Inferior parietal cortex (tissue), 1 donor: ENCODE measurements at regions not wholly inside any gene's neighbourhood (a gene's known extent, or its start where the extent isn't known, plus 50 kb on each side); places are given as distances from the start of the nearest gene placed in this dataset.
"Not testable (repeated sequence)": the region's sequence is repeated elsewhere in the genome, so short reads cannot be mapped to it uniquely, and the experiment has no call there.

Experiments used
- DNase-seq: peaks from one replicate; pipeline ENCODE4 v3.0.0-alpha.2; 2016; ENCODE audit errors: extremely low spot score

DNA sequence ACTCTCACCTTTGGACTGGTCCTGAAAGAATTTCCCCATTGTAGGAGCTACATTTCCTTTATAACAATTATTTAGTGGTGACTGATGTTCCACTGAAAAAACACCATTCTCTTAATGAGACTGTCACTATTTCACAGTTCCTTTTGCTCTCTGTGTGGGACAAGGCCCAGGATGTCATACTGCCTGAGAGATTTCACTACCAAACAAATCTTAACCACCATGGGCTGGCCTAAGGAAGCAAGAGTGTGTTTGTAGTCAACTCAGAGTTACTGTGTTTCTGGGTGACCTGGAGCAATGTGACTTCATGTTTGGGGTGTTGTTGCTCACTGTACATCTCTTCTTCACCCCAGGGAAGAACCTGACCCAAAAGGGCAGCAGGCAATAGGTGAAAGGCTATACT lies 50.1 kb upstream of the ZNF608 start:
- DNase-seq: no peak

DNA sequence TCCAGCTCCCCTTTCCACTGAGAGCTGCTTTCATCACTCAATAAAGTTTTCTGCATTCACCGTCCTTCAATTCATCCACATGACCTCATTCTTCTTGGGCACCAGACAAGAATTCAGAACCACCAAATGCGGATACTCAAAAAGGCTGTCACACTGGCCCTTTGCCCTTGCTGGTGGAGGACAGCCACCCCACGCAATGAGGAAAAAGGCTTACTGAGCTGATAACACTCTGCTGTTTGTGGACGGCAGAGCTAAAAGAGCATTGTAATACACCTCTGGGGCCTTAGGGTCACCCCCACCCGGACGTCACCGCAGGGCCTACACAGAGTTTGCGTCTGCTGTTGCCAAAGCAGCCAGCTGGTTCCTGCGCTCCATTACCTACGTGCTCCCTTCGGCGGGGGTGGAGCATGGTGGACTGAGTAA lies 51.2 kb upstream of the ZNF608 start:
- no peak for DNase-seq

DNA sequence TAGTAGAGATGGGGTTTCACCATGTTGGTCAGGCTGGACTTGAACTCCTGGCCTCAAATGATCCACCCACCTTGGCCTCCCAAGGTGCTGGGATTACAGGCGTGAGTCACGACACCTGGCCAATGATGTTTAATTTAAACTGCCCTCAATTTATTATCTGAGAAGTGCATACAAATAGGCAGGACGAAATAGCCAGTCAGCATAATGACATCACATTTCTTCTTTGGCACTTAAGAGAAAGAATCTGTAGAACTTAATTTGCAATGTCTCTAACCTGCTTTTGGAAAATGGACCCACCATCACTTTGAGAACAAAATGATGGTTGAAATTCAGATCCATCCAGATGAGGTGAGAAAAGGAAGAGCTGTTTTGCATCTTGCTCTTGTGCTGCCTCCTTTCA lies 52.5 kb upstream of the ZNF608 start:
- no peak for DNase-seq

DNA sequence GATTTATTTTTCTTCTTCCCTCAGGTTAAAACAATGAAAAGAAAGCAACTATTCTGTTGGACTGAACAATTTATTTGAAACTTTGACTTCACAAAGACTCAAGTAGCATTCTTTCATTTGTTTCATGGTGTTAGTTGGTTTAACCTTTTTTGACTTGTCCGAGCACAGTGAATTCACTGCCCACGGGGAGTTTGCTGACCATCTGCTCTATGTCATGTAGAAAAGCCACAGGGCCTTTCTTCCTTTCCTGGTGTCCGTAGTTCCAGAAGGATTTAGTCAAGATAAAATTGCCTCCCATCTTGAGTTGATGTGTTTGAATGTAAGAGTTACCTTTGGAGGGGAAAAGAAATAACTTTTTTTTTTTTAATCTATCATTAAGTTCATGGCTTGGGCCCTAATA lies 55.1 kb upstream of the ZNF608 start:
- DNase-seq: no peak

DNA sequence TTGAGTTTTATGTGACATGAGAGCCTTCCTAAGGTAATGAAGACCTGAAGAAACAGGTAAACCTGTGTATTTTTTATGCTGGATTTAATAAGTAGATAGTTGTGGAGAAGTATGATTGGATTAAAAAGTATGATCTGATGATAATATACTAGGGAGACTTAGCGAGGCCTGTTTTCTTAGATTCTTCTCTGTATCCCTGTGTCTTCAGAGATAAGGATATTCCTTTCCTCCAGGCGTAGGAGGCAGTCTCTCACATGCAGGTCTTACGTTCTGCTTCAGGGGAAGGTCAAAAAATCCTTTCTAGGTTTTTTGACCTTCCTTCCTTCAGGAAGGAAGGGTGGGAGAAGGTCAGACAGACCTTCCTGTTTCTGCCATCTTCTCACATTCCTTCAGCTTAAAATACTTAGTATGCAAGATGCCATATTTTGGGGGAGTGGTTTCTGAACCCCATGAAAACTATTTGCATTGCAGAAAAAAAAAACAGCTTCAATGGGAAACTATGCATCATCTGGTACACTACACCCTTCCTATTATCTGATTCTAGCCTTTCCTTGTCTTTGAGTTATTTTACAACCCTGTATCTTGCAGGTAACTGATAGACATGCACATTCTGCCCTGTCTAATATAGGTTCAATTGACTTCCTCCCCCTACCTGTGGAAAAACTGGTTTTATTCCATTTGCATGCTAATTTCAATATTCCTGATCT lies 57.3 kb upstream of the ZNF608 start:
- no peak for DNase-seq

DNA sequence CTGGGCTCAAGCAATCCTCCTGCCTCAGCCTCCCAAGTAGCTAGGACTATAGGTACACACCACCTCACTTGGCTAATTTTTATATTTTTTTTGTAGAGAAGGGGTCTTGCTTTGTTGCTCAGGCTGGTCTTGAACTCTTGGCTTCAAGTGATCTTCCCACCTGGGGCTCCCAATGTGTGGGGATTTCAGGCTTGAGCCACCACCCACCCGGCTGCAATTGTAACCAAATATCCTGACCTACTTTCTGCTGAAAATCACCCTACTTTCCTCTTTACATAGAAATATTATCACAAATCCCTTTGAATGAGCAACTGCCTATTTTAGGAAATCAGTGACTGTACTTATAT lies 59.6 kb upstream of the ZNF608 start:
- DNase-seq: no peak

DNA sequence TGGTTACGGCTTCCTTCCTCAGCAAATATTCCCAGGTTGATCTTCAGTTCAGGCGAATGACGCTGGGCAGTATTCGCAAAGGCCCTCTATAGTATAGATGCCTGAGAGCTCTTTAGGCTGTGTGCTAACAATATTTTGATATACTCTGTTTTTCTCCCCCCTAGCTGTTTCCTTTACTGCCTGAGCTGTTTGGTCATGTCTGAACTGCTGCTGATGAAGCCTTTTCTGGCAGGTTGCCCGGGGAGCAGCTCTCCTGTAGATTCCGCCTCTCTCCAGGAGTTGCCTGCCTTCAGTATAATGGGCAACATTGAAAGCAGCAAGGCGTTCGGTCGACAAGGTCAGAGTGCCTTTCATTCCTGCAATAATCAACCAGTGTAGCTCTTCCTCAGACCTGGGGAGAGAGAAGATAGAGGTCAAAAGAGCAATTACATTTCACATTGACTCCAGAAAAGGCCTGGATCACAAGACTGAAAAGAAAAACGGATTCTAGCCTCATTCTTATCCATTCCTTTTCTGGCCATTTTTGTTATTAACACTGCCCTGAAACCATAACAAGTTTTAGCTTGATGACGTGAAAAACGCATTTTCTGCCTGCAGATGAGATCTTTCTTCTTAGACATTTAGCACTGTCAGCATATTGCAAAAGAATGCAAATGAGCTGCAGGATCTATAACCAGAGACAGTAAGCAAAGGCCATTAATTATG lies 60.1 kb upstream of the ZNF608 start:
- DNase-seq: peak; percentile 56

DNA sequence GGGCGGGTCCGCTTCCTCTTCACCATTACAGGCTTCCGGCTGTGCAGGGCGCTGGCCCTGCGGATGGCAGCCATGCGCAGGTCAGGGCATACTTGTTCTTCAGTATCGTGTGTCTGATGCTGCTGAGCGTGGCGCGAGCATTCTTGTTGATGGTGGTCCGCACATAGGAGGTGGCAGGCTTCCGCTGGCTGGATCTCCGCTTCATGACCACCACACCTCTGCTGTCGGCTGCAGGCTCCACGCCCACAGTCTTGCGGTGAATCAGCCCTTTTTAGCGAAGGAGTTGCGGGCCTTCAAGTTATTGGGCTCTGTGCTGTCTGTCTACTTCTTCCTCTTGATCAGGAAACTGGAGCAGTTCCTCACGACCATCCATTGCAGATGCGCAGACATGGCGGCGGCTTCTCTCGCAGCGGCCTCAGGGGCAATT lies 62.4 kb upstream of the ZNF608 start:
- DNase-seq: no peak

DNA sequence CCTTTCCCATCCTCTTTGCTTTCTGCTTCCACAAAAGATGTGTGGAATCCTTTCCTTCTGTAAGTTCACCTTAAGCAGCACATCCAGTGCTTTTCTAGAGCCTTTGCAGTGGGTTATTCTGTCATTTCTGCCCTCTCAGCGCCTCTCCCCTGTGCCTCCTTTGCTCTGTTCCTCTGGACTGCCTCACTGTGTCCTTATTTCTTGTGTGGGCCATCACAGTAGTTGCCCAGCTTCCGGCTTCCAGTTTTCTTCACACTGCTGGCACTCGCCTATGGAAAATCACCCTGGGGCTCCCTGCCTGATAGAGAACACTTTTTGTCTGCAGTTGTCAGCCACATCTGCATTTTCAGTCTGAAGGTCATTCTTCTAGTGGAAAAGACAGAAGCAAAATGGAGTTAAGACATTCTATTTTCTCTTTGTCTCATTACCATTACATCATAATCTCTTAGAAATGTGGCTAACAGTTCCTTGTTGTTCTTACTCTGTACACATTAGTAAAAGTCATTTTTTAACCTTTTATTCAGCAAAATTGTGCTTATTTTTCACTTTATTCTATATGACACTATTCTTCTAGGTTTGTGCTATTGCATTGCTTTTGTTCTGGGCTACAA lies 64.1 kb upstream of the ZNF608 start:
- no peak for DNase-seq

DNA sequence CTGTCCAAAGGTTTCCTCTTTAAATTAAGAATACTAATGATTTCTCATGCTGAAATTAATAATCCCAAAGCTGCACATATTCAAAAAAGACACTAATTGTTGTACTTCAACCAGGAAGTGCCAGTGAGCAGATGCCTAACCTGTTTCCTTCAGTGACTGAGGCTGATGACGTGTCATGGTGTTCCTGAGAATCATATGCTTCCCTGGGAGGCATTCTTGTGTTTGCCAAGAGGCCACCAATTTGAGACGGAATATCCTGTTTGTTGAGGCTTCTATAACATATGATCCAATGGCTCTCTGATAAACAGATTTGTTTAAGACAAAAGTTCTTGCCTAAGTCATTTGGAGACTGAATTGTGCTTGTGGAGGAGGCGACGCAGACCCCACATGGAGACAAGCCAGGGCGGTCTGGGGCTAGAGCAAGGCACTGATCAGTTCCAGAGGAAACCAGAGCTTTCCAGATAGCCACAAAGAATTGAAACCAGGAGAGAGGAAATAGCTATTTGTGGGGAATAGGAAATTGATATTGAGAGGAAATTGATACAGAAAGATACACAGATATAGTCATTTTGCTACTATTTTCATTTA lies 66.4 kb upstream of the ZNF608 start:
- no peak for DNase-seq

DNA sequence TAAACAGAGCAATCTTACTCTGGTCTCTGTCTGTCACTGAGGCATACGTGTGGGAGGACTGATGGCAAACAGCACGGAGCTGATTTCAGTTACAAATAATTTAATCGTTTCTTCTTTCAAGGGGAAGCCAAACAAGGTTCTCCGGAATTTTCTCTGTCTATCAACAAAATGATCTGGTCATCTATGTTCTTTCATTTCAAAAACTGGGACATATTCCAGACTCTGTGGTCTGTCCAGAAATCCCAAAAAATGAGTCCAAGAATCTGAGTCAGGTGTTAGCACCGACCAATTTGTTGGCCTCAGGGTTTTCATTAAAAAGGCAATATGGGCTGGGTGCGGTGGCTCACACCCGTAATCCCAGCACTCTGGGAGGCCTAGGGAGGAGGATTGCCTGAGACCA lies 69.9 kb upstream of the ZNF608 start:
- no peak for DNase-seq

DNA sequence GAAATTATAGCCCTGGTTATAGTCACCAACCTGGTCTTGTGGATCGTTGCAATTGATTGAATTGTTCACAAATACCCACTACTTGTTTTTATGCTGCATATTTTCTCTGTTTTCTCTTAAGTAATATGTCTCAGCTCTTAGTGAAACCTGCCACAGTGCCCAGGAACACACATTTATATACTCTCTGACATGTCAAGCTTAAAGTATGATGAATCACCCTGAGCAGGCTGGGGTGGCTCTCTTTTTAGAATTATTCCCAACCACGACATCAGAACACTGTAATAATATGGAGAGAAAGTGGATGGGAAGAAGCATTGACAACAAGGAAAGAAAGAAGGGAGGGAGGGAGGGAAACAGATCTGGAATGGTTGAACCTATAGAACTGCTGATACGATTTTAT lies 72.8 kb upstream of the ZNF608 start:
- no peak for DNase-seq

DNA sequence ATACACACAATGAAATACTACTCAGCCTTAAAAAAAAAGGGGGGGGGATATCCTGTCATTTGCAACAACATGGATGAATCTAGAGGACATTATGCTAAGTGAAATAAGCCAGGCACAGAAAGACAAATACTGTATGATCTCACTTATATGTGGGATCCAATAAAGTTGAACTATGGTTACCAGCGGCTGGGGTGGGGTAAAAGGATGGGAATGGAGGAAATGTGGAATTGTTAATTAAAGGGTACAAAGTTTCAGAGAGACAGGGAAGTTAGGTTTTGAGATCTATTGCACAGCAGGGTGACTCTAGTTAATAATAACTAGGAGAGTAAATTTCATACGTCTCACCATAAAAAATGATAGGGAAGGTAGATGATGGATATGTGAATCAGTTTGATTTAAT lies 76.2 kb upstream of the ZNF608 start:
- DNase-seq: no peak

DNA sequence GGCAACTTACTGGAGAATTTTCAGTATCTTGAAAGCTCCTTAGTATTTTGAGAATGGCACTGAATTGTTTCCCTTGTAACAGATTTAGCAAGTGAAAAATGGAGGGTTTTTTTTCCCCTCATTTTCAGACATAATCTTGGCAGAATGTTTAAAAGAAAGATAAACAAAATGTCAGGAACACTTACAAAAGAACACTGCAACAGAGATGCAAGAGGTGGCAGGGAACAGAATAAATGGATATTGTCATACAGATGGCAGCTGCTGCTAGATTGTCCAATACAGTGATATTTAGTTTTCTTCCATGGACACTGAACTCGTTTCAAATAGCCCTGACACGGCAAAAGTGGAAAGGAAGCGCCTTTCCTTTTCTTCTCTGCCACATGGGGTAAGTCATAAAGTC lies 76.9 kb upstream of the ZNF608 start:
- no peak for DNase-seq

DNA sequence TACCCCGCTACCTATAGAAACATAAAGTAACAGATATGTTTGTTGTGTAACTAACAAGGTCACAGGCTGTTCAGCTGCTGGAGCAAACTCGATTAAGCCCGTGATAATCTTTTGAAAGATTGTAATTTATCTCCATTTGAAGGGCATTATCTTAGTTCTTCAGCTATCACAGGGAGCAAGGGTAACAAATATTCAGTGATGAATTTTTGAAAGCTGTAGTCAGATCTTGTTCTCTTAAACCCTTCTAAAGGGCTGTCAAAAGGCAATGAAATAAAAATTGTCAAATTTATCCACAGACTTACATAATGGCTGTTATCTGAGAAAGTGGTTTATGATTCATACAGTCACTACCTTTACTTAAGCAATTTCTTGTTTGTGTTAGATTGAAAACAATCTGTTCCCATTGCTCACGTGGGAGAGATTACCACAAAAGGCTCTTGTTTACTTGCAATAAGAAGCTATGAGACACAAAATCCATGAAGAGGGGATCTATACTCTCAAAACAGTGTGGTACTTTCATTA lies 78.3 kb upstream of the ZNF608 start:
- peak; percentile 44 for DNase-seq

DNA sequence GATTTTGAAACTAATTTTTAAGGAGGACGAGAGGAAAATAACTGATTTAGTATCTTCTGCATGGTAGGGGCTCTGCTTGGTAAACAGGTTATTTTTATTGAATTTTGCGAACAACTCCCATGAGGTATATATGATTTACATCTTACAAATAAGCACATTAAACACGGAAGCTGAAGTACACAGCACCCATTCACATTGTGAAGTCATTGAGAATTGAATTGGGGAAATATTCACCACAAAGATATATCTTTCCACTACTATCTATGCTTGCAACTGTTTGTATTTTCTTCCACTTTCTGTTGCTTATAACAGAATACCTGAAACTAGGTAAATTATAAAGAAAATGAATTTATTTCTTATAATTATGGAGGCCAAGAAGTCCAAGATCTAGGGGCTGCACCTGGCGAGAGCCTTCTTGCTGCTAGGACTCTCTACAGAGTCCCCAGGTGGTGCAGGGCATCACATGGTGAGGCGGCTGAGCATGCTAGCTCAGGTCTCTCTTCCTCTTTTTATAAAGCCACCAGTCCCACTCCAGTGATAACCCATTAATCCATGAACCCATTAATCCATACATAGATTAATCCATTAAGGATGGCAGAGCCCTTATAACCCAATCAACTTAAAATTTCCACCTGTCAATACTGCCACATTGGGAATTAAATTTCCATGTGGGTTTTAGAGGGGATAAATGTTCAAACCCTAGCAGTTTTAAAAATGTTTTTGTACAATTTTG lies 79.0 kb upstream of the ZNF608 start:
- no peak for DNase-seq

DNA sequence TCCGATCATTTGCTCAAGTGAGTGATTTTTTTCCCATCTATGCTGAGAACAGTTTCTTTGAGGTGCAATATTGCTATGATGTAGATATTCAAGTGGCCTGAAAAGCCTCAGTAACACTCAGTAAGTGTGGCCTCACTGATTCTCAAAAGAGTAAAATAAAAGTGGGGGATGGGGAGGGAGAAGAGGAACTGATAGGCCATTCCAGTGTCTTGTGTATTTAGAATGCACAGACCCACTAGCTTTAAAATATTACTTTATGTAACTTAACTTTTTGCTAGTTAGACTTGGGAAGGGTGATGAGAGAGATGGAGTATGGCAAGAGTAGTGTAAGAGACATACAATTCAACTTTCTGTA lies 79.5 kb upstream of the ZNF608 start:
- DNase-seq: no peak

DNA sequence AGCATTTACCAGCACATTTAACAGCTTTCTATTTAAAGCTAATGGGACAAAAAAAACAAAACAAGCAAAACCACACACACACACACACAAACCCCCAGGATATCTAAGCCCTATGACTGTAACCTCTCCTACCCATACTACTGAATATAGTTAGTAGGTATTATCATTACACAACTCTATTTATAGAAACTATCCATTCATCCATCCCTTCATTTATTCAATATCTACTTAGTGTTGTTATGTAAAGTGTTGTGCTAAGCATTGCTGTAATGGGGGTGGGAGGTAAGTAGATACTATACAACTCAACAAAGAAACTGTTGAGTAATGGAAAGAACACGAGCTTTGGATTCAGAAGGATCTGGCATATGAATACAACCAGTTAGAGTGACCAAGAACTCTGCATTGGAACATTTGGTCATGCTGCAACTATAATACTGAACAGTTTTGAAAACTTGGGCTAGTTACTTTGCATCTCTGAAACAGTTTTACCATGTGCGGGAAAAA lies 82.3 kb upstream of the ZNF608 start:
- DNase-seq: no peak

DNA sequence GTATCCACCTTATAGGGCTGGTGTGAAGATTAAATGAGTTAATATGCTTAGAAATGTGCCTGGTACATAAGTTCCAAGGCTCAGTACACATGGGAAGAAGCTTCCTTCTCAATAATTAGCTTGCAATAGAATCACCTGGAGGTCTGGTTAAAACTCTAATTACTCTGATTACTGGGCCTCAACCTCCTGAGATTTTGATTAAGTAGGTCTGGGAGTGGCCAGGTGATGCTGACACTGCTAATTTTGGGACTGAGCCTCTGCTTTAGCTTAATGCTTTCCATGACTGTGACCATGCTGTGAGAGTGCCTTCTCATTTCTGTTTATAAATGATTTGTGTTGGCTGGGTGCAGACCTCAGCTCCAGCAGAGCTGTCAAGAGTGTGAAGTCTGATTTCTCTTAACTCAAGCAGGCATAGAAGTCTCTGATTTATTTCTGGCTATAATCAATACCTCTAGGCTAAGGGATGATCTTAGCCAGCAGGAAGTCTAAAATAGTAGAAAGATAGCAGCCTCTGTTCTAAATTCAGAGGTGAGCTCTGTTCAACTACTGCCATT lies 85.3 kb upstream of the ZNF608 start:
- no peak for DNase-seq

DNA sequence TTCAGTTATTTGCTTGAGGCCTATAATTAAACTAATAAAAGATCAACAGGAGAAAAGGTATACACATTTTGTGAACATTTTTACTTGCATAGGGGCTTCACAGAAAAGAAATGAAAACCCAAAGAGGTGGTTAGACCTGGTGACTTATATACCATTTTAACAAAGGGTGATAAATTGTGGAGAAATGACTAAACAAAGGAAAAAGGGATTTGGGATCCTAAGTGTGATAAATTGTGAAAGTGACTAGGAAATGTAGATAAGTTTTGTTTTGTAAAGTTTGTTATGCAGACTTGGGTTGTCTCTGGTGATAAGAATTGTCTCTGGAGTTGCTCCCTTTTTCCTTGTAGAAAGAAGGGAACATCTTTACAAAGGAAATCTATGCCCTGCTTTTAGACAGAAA lies 86.1 kb upstream of the ZNF608 start:
- DNase-seq: no peak

DNA sequence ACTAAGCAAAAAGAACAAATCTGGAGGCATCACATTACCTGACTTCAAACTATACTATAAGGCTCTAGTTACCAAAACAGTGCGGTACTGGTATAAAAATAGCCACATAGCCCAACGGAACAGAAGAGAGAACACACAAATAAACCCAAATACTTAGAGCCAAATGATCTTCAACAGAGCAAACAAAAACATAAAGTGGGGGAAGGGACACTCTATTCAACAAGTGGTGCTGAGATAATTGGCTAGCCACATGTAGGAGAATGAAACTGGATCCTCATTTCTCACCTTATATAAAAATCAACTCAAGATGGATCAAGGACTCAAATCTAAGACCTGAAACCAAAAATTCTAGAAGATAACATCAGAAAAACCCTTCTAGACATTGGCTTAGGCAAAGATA lies 89.9 kb upstream of the ZNF608 start:
- DNase-seq: not testable (repeated sequence)
